B cell (primary cell): ENCODE measurements at regions not wholly inside any gene's neighbourhood (a gene's known extent, or its start where the extent isn't known, plus 50 kb on each side); places are given as distances from the start of the nearest gene placed in this dataset.

Experiments used
- ATAC-seq: fragments of 200-7000 bp; cut with Tn5 transposase; one replicate; pipeline ENCODE4 v1.10.0; 2021; ENCODE audit warnings: low read depth, mild to moderate bottlenecking, moderate number of reproducible peaks, moderate library complexity
- CTCF ChIA-PET: fragments of 350-600 bp; sonication (Branson Sonifier 250); formaldehyde crosslinking; loops from one replicate; lab custom pipeline; 2021; ENCODE audit warnings: antibody characterized with exemption, inconsistent platforms; lab: Charles Lee
- POLR2A ChIA-PET: fragments of 350-600 bp; sonication (Branson Sonifier 250); formaldehyde crosslinking; loops from one replicate; lab custom pipeline; 2021; ENCODE audit warnings: antibody characterized with exemption; lab: Charles Lee
- DNase-seq: peaks from one replicate; pipeline ENCODE4 v3.0.0; 2013
- H2AFZ ChIP-seq: 2 replicates; pipeline ENCODE4 v1.6.1; 2012; ENCODE audit warnings: mild to moderate bottlenecking, low read depth, low read length; ENCODE audit not compliant: insufficient read depth, poor library complexity, severe bottlenecking
- H3K27ac ChIP-seq, 2 donors: 1 replicate in 1 of 2; 2 replicates in 1 of 2; pipeline ENCODE4 v1.5.1; 2012 to 2013; ENCODE audit warnings: low read length in 2 of 2, mild to moderate bottlenecking in 2 of 2, moderate library complexity in 1 of 2
- H3K27me3 ChIP-seq, 4 experiments: fragments of 200-600 bp in 1 of 4; sonication (generic) in 1 of 4; replicated peaks in 1 of 4; 1 replicate in 2 of 4; 2 replicates in 2 of 4; pipeline versions ENCODE4 v1.6.1 to v1.7.0; 2013 to 2016; ENCODE audit warnings: low read length in 3 of 4, mild to moderate bottlenecking in 2 of 4, mixed read lengths in 1 of 4, moderate library complexity in 1 of 4; ENCODE audit not compliant: insufficient read depth in 4 of 4, control insufficient read depth in 3 of 4; ENCODE audit errors: control extremely low read depth in 1 of 4
- H3K36me3 ChIP-seq, 2 experiments: replicated peaks in 1 of 2; 1 replicate in 1 of 2; 2 replicates in 1 of 2; pipeline versions ENCODE4 v1.6.1 to v1.7.1; 2013; ENCODE audit warnings: low read length in 1 of 2; ENCODE audit not compliant: insufficient read depth in 2 of 2, control insufficient read depth in 1 of 2; ENCODE audit errors: control extremely low read depth in 1 of 2, extremely low read depth in 1 of 2
- H3K4me1 ChIP-seq, 2 donors: fragments of 200-600 bp in 1 of 2; sonication (generic) in 1 of 2; 1 replicate in 1 of 2; 2 replicates in 1 of 2; pipeline versions ENCODE4 v1.5.1 to v1.6.1; 2013 to 2017; ENCODE audit warnings: low read length in 2 of 2; ENCODE audit not compliant: control insufficient read depth in 2 of 2, insufficient read depth in 2 of 2
- H3K4me2 ChIP-seq: replicated peaks from 2 replicates; pipeline ENCODE3; 2012; ENCODE audit warnings: mild to moderate bottlenecking, low read depth, low read length; ENCODE audit not compliant: poor library complexity, severe bottlenecking
- H3K4me3 ChIP-seq, 5 experiments: fragments of 200-600 bp in 1 of 5; sonication (generic) in 1 of 5; 1 replicate in 3 of 5; 2 replicates in 2 of 5; pipeline versions ENCODE4 v1.5.1 to v1.7.0; 2011 to 2016; ENCODE audit warnings: low read length in 4 of 5, mild to moderate bottlenecking in 4 of 5, low read depth in 2 of 5, control low read depth in 1 of 5, moderate library complexity in 1 of 5; ENCODE audit not compliant: insufficient read depth in 1 of 5; ENCODE audit errors: control extremely low read depth in 1 of 5, extremely low read depth in 1 of 5
- H3K79me2 ChIP-seq: fragments of 200-600 bp; sonication (generic); one replicate; pipeline ENCODE4 v1.6.0; 2016; ENCODE audit warnings: low read length; ENCODE audit not compliant: control insufficient read depth, insufficient read depth
- H3K9ac ChIP-seq: fragments of 200-600 bp; sonication (generic); 2 replicates; pipeline ENCODE4 v1.6.1; 2017; ENCODE audit warnings: mild to moderate bottlenecking, low read length, moderate library complexity
- H3K9me3 ChIP-seq, 3 donors: one replicate each; pipeline versions ENCODE4 v1.6.1 to v1.7.1; 2013; ENCODE audit warnings: low read length in 2 of 3; ENCODE audit not compliant: control insufficient read depth in 2 of 3, insufficient read depth in 1 of 3; ENCODE audit errors: control extremely low read depth in 1 of 3
- H4K20me1 ChIP-seq: 2 replicates; pipeline ENCODE4 v1.6.0; 2012; ENCODE audit warnings: mild to moderate bottlenecking, low read length; ENCODE audit not compliant: insufficient read depth, control insufficient read depth, poor library complexity, severe bottlenecking
- H3K27ac Mint-ChIP-seq: one replicate; pipeline ENCODE4 v1.8.0; 2021; ENCODE audit warnings: mixed read lengths
- H3K27me3 Mint-ChIP-seq: one replicate; pipeline ENCODE4 v1.8.0; 2021; ENCODE audit warnings: mixed read lengths
- H3K4me1 Mint-ChIP-seq: one replicate; pipeline ENCODE4 v1.8.0; 2021; ENCODE audit warnings: mixed read lengths
- H3K4me3 Mint-ChIP-seq: one replicate; pipeline ENCODE4 v1.8.0; 2021; ENCODE audit warnings: mixed read lengths
- H3K9me3 Mint-ChIP-seq: one replicate; pipeline ENCODE4 v1.8.0; 2022; ENCODE audit warnings: mixed read lengths; ENCODE audit not compliant: insufficient read depth
- EZH2 ChIP-seq: IDR thresholded peaks from 2 replicates; pipeline ENCODE4 v1.6.1; 2012; ENCODE audit warnings: borderline replicate concordance, low read depth, mild to moderate bottlenecking, moderate library complexity, low read length; ENCODE audit not compliant: insufficient read depth, poor library complexity, severe bottlenecking
- WGBS: methylation state at CpG from one replicate; pipeline ENCODE4 v1.1.5; 2013; ENCODE audit warnings: missing lambda C conversion rate; ENCODE audit not compliant: insufficient coverage; 5-methylcytosine and 5-hydroxymethylcytosine counted together
- intact Hi-C: fragments of 100-400 bp; cut with micrococcal nuclease; formaldehyde crosslinking; loops from one replicate; pipeline ENCODE4 v1.10.0; 2022
- TF ChIP-seq, protein P1 (sequence below): fragments of 200-600 bp; IDR thresholded peaks from one replicate; pipeline ENCODE4 v1.8.0; 2022; ENCODE audit warnings: antibody characterized with exemption, mild to moderate bottlenecking

GRCh38 chr13:53197424-53197823, 168.8 kb downstream of the OLFM4 start:
- intact Hi-C loops, result no loop called here
- no peak overlapping the region for H3K4me3 ChIP-seq
- H4K20me1 ChIP-seq, result no peaks in the 10 kb centered on the region
- peaks cover 0 to 18% (median 0%) of the 10 kb centered on the region in 4 experiments for H3K27me3 ChIP-seq
- Mint-ChIP-seq H3K9me3 (no peaks in the 10 kb centered on the region), H3K27ac (no peak overlapping the region), H3K27me3 (peaks cover 9% of the 10 kb centered on the region), H3K4me1 (no peaks in the 10 kb centered on the region), H3K4me3 (no peak overlapping the region)
- no CpG with 5 or more reads among the region's 1 CpG for WGBS
- TF ChIP-seq, protein P1, sequence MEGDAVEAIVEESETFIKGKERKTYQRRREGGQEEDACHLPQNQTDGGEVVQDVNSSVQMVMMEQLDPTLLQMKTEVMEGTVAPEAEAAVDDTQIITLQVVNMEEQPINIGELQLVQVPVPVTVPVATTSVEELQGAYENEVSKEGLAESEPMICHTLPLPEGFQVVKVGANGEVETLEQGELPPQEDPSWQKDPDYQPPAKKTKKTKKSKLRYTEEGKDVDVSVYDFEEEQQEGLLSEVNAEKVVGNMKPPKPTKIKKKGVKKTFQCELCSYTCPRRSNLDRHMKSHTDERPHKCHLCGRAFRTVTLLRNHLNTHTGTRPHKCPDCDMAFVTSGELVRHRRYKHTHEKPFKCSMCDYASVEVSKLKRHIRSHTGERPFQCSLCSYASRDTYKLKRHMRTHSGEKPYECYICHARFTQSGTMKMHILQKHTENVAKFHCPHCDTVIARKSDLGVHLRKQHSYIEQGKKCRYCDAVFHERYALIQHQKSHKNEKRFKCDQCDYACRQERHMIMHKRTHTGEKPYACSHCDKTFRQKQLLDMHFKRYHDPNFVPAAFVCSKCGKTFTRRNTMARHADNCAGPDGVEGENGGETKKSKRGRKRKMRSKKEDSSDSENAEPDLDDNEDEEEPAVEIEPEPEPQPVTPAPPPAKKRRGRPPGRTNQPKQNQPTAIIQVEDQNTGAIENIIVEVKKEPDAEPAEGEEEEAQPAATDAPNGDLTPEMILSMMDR, result no peak
- no peak for TF ChIP-seq EZH2
- H3K27ac ChIP-seq, result no peak overlapping the region
- H3K36me3 ChIP-seq, result no peaks in the 10 kb centered on the region
- no peak overlapping the region for H3K4me2 ChIP-seq
- ChIA-PET CTCF (no interaction called here), POLR2A (no interaction called here)
- H3K79me2 ChIP-seq, result no peaks in the 10 kb centered on the region
- H2AFZ ChIP-seq, result no peak overlapping the region
- no peak overlapping the region for H3K9ac ChIP-seq
- DNase-seq (no peak), ATAC-seq (no peak)
- peaks cover 0 to 25% (median 0%) of the 10 kb centered on the region in 3 donors for H3K9me3 ChIP-seq
- no peaks in the 10 kb centered on the region for H3K4me1 ChIP-seq

- Mint-ChIP-seq H3K27me3 (peaks cover 13% of the 10 kb centered on the region), H3K4me3 (no peak overlapping the region), H3K9me3 (no peaks in the 10 kb centered on the region), H3K27ac (no peak overlapping the region), H3K4me1 (no peaks in the 10 kb centered on the region)
- Histone ChIP-seq H3K9me3 (peaks cover 0 to 25% (median 0%) of the 10 kb centered on the region in 3 donors), H3K79me2 (no peaks in the 10 kb centered on the region), H4K20me1 (no peaks in the 10 kb centered on the region), H3K4me1 (no peaks in the 10 kb centered on the region), H3K27me3 (peaks cover 0 to 20% (median 0%) of the 10 kb centered on the region in 4 experiments), H3K27ac (no peak overlapping the region), H3K4me3 (no peak overlapping the region), H3K4me2 (no peak overlapping the region), H3K9ac (no peak overlapping the region), H2AFZ (no peak overlapping the region), H3K36me3 (no peaks in the 10 kb centered on the region)
- ChIA-PET POLR2A (no interaction called here), CTCF (no interaction called here)
- WGBS, result 100% methylated on average over 1 of the region's 1 CpG
- DNase-seq (no peak), ATAC-seq (no peak)
- intact Hi-C loops, result no loop called here
- no peak for TF ChIP-seq EZH2
- TF ChIP-seq, protein P1, result no peak
Measured at GRCh38 chr13:53198017-53198416, 169.4 kb downstream of the OLFM4 start.
